Ecto neural progenitor cell (in vitro differentiated cells): ENCODE measurements at regions not wholly inside any gene's neighbourhood (a gene's known extent, or its start where the extent isn't known, plus 50 kb on each side); places are given as distances from the start of the nearest gene placed in this dataset.
"Not testable (repeated sequence)": the region's sequence is repeated elsewhere in the genome, so short reads cannot be mapped to it uniquely, and the experiment has no call there.

ENCODE experiments used
- DNase-seq: peaks from one replicate; pipeline ENCODE4 v3.0.0-alpha.2; 2018; ENCODE audit warnings: low spot score

- no peak for DNase-seq
Observed at GRCh38 chr5:120817044-120817985, 353.2 kb downstream of the PRR16 start.

GRCh38 chr5:120818128-120818527, 354.0 kb downstream of the PRR16 start:
- DNase-seq = no peak

- no peak for DNase-seq
Observed at GRCh38 chr5:120823328-120823727, 359.2 kb downstream of the PRR16 start.

- DNase-seq = not testable (repeated sequence)
Observed at GRCh38 chr5:120831646-120832045, 367.5 kb downstream of the PRR16 start.

GRCh38 chr5:120841830-120842229, 377.7 kb downstream of the PRR16 start:
- no peak for DNase-seq

GRCh38 chr5:120843390-120843980, 379.4 kb downstream of the PRR16 start:
- DNase-seq = no peak

GRCh38 chr5:120848883-120849282, 384.8 kb downstream of the PRR16 start:
- no peak for DNase-seq

- DNase-seq = no peak
Observed at GRCh38 chr5:120852222-120852860, 388.2 kb downstream of the PRR16 start.

GRCh38 chr5:120866997-120867396, 402.9 kb downstream of the PRR16 start:
- DNase-seq = no peak

GRCh38 chr5:120869831-120870230, 405.7 kb downstream of the PRR16 start:
- no peak for DNase-seq

GRCh38 chr5:120872297-120872696, 408.2 kb downstream of the PRR16 start:
- no peak for DNase-seq

- DNase-seq = no peak
Observed at GRCh38 chr5:120873083-120873482, 409.0 kb downstream of the PRR16 start.

GRCh38 chr5:120874081-120874862, 410.2 kb downstream of the PRR16 start:
- no peak for DNase-seq

GRCh38 chr5:120882038-120882775, 418.1 kb downstream of the PRR16 start:
- no peak for DNase-seq

- DNase-seq = no peak
Observed at GRCh38 chr5:120886351-120886860, 422.3 kb downstream of the PRR16 start.

- DNase-seq = no peak
Observed at GRCh38 chr5:120895660-120896059, 431.6 kb downstream of the PRR16 start.

GRCh38 chr5:120901199-120901598, 437.1 kb downstream of the PRR16 start:
- no peak for DNase-seq

- no peak for DNase-seq
Observed at GRCh38 chr5:120907953-120908352, 443.9 kb downstream of the PRR16 start.

GRCh38 chr5:120910629-120911028, 446.5 kb downstream of the PRR16 start:
- DNase-seq = no peak

GRCh38 chr5:120913396-120913795, 449.3 kb downstream of the PRR16 start:
- no peak for DNase-seq

- no peak for DNase-seq
Observed at GRCh38 chr5:120917214-120917758, 453.2 kb downstream of the PRR16 start.
